H9 (cell line): ENCODE measurements at regions not wholly inside any gene's neighbourhood (a gene's known extent, or its start where the extent isn't known, plus 50 kb on each side); places are given as distances from the start of the nearest gene placed in this dataset.

Experiments
- DNase-seq: peaks from one replicate; pipeline ENCODE4 v3.0.0-alpha.2; 2017
- H2AFZ ChIP-seq: one replicate; pipeline ENCODE4 v1.6.1; 2013; ENCODE audit warnings: mild to moderate bottlenecking, low read length, control low read depth, moderate library complexity
- H2AK5ac ChIP-seq: 2 replicates; pipeline ENCODE4 v1.6.1; 2013; ENCODE audit warnings: low read length, control low read depth, mixed read lengths; ENCODE audit not compliant: insufficient read length
- H2BK120ac ChIP-seq: one replicate; pipeline ENCODE4 v1.6.1; 2013; ENCODE audit warnings: low read depth, mild to moderate bottlenecking, low read length, control low read depth, inconsistent platforms; ENCODE audit not compliant: poor library complexity, severe bottlenecking
- H2BK12ac ChIP-seq: 2 replicates; pipeline ENCODE4 v1.6.1; 2013; ENCODE audit warnings: low read length, control low read depth, mixed read lengths, low read depth; ENCODE audit not compliant: insufficient read length
- H2BK15ac ChIP-seq: 2 replicates; pipeline ENCODE4 v1.6.1; 2013; ENCODE audit warnings: low read depth, low read length, control low read depth
- H2BK20ac ChIP-seq: one replicate; pipeline ENCODE4 v1.6.1; 2013; ENCODE audit warnings: low read depth, mild to moderate bottlenecking, low read length, control low read depth, inconsistent platforms; ENCODE audit not compliant: poor library complexity, severe bottlenecking
- H2BK5ac ChIP-seq: 2 replicates; pipeline ENCODE4 v1.6.1; 2013; ENCODE audit warnings: low read length, control low read depth, mixed read lengths; ENCODE audit not compliant: insufficient read length
- H3K14ac ChIP-seq: 2 replicates; pipeline ENCODE4 v1.6.1; 2013; ENCODE audit warnings: low read length, control low read depth; ENCODE audit not compliant: insufficient read depth
- H3K18ac ChIP-seq: 2 replicates; pipeline ENCODE4 v1.6.1; 2013; ENCODE audit warnings: low read depth, mild to moderate bottlenecking, mixed read lengths, low read length, control low read depth; ENCODE audit not compliant: insufficient read length
- H3K23ac ChIP-seq: 2 replicates; pipeline ENCODE4 v1.6.1; 2013; ENCODE audit warnings: low read length, control low read depth, mixed read lengths, low read depth; ENCODE audit not compliant: insufficient read length
- H3K23me2 ChIP-seq: 2 replicates; pipeline ENCODE4 v1.6.1; 2013; ENCODE audit warnings: low read depth, mild to moderate bottlenecking, mixed read lengths, low read length, control low read depth; ENCODE audit not compliant: insufficient read length, poor library complexity, severe bottlenecking
- H3K27ac ChIP-seq: 2 replicates; pipeline ENCODE4 v1.5.1; 2013; ENCODE audit warnings: low read length, control low read depth, mixed read lengths, low read depth; ENCODE audit not compliant: insufficient read length
- H3K27me3 ChIP-seq: 2 replicates; pipeline ENCODE4 v1.6.1; 2013; ENCODE audit warnings: low read length, control low read depth, inconsistent platforms; ENCODE audit not compliant: insufficient read depth
- H3K4ac ChIP-seq: 2 replicates; pipeline ENCODE4 v1.6.1; 2013; ENCODE audit warnings: low read depth, mild to moderate bottlenecking, control low read depth, inconsistent platforms, low read length, moderate library complexity
- H3K4me1 ChIP-seq: 2 replicates; pipeline ENCODE4 v1.6.1; 2013; ENCODE audit warnings: low read length, control low read depth, inconsistent platforms; ENCODE audit not compliant: insufficient read depth
- H3K4me2 ChIP-seq: 2 replicates; pipeline ENCODE4 v1.6.1; 2013; ENCODE audit warnings: low read length, control low read depth, mixed read lengths; ENCODE audit not compliant: insufficient read length, insufficient read depth
- H3K56ac ChIP-seq: 2 replicates; pipeline ENCODE4 v1.6.1; 2013; ENCODE audit warnings: low read depth, mild to moderate bottlenecking, mixed read lengths, low read length, control low read depth; ENCODE audit not compliant: insufficient read length
- H3K79me1 ChIP-seq: 2 replicates; pipeline ENCODE4 v1.6.1; 2013; ENCODE audit warnings: low read depth, mild to moderate bottlenecking, moderate library complexity, low read length, control low read depth, inconsistent platforms; ENCODE audit not compliant: insufficient read depth, poor library complexity, severe bottlenecking
- H3K79me2 ChIP-seq: 2 replicates; pipeline ENCODE4 v1.6.1; 2013; ENCODE audit warnings: low read length, control low read depth, inconsistent platforms; ENCODE audit not compliant: insufficient read depth
- H3K9ac ChIP-seq: 2 replicates; pipeline ENCODE4 v1.6.1; 2013; ENCODE audit warnings: low read length, control low read depth, mixed read lengths; ENCODE audit not compliant: insufficient read length; ENCODE audit errors: extremely low read depth
- H3K9me3 ChIP-seq: one replicate; pipeline ENCODE4 v1.6.1; 2013; ENCODE audit warnings: low read depth, low read length, inconsistent platforms; ENCODE audit not compliant: control insufficient read depth
- H3T11ph ChIP-seq: one replicate; pipeline ENCODE4 v1.6.1; 2013; ENCODE audit warnings: mild to moderate bottlenecking, low read length, control low read depth, inconsistent platforms
- H4K20me1 ChIP-seq: one replicate; pipeline ENCODE4 v1.6.1; 2013; ENCODE audit not compliant: control insufficient read depth, insufficient read length, insufficient read depth
- H4K5ac ChIP-seq: 2 replicates; pipeline ENCODE4 v1.6.1; 2013; ENCODE audit warnings: low read depth, mild to moderate bottlenecking, mixed read lengths, low read length, control low read depth; ENCODE audit not compliant: insufficient read length
- H4K8ac ChIP-seq: replicated peaks from 2 replicates; pipeline ENCODE4 v1.6.1; 2013; ENCODE audit warnings: low read length, control low read depth, mixed read lengths, low read depth; ENCODE audit not compliant: insufficient read length
- H4K91ac ChIP-seq: 2 replicates; pipeline ENCODE4 v1.6.1; 2013; ENCODE audit warnings: low read depth, mild to moderate bottlenecking, moderate library complexity, mixed read lengths, low read length, control low read depth; ENCODE audit not compliant: insufficient read length
- H3K27ac Mint-ChIP-seq, 3 experiments: 2 replicates in 2 of 3; 3 replicates in 1 of 3; pipeline ENCODE4 v1.8.0; 2020 to 2021; ENCODE audit warnings: mixed read lengths in 3 of 3, mild to moderate bottlenecking in 1 of 3, moderate library complexity in 1 of 3
- H3K27me3 Mint-ChIP-seq: 2 replicates; pipeline ENCODE4 v1.8.0; 2021; ENCODE audit warnings: low read depth, mild to moderate bottlenecking, moderate library complexity, mixed read lengths
- H3K36me3 Mint-ChIP-seq, 3 experiments: 2 replicates in 2 of 3; 3 replicates in 1 of 3; pipeline ENCODE4 v1.8.0; 2020 to 2021; ENCODE audit warnings: low read depth in 3 of 3, mixed read lengths in 3 of 3; ENCODE audit not compliant: insufficient read depth in 1 of 3
- H3K4me1 Mint-ChIP-seq, 2 experiments: 2 replicates each; pipeline ENCODE4 v1.8.0; 2020; ENCODE audit warnings: mixed read lengths in 2 of 2
- H3K4me3 Mint-ChIP-seq, 2 experiments: 2 replicates in 1 of 2; 3 replicates in 1 of 2; pipeline ENCODE4 v1.8.0; 2020 to 2021; ENCODE audit warnings: mild to moderate bottlenecking in 2 of 2, mixed read lengths in 2 of 2, moderate library complexity in 1 of 2
- H3K9me3 Mint-ChIP-seq, 2 experiments: 2 replicates in 1 of 2; 3 replicates in 1 of 2; pipeline ENCODE4 v1.8.0; 2020; ENCODE audit warnings: mild to moderate bottlenecking in 2 of 2, mixed read lengths in 2 of 2, moderate library complexity in 1 of 2
- WGBS: extraction: QIAGEN DNeasy Blood & Tissue Kit; methylation state at CpG from one replicate; pipeline ENCODE4 v1.1.7; 2013; ENCODE audit warnings: missing lambda C conversion rate, low lambda C conversion rate, mixed read lengths; ENCODE audit not compliant: insufficient read length; ENCODE audit errors: extremely low coverage; 5-methylcytosine and 5-hydroxymethylcytosine counted together
- TF ChIP-seq, protein P1 (sequence below): fragments of 200-600 bp; sonication (generic); conservative IDR thresholded peaks from 3 replicates; pipeline ENCODE4 v1.8.0; 2021; ENCODE audit warnings: antibody characterized with exemption, mild to moderate bottlenecking

DNA sequence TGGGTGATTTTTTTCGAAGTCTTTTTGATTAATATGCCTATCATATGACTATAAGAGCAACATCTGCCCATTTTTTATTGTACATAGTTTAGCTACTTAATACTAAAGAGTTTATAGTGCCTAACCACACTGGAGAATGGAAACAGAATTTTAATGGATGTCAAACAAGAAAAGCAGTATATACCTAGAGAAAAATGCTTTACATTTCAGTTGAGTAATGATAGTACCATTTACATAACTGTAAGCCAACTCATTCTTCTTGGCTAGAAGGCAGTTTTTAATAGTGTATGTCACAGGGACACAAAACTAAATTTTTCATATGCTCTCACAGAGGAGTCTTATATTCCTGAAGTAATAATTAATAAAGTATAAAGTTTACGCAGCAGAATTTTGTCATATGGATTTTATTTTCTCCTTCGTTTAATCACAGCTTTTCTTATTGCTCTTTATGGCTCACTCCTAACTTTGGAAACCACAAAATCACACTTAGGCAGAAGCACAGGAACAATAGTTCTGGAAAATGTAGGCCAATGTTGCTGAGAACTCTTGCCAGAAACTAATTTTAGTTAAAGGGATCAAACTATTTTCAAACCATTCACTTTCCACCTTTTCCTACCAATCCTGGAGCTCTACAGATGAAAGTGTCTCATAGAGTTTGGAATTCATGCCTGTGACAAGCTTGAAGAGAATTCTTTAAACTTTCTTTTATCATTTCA, 243.6 kb downstream of the ZIC1 start:
- H4K91ac ChIP-seq = no peak overlapping the region
- H3K18ac ChIP-seq = no peak overlapping the region
- H2BK120ac ChIP-seq = no peak overlapping the region
- no peak overlapping the region for H2AFZ ChIP-seq
- no peaks in the 10 kb centered on the region for H3K79me2 ChIP-seq
- H4K20me1 ChIP-seq = no peaks in the 10 kb centered on the region
- no peak for DNase-seq
- H3K23ac ChIP-seq = no peak overlapping the region
- TF ChIP-seq, protein P1, sequence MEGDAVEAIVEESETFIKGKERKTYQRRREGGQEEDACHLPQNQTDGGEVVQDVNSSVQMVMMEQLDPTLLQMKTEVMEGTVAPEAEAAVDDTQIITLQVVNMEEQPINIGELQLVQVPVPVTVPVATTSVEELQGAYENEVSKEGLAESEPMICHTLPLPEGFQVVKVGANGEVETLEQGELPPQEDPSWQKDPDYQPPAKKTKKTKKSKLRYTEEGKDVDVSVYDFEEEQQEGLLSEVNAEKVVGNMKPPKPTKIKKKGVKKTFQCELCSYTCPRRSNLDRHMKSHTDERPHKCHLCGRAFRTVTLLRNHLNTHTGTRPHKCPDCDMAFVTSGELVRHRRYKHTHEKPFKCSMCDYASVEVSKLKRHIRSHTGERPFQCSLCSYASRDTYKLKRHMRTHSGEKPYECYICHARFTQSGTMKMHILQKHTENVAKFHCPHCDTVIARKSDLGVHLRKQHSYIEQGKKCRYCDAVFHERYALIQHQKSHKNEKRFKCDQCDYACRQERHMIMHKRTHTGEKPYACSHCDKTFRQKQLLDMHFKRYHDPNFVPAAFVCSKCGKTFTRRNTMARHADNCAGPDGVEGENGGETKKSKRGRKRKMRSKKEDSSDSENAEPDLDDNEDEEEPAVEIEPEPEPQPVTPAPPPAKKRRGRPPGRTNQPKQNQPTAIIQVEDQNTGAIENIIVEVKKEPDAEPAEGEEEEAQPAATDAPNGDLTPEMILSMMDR = no peak
- no peak overlapping the region for H4K8ac ChIP-seq
- no peak overlapping the region for H2BK15ac ChIP-seq
- WGBS = no CpG with 5 or more reads among the region's 3 CpGs
- H3K27me3 ChIP-seq = no peaks in the 10 kb centered on the region
- no peaks in the 10 kb centered on the region for H3K4me1 ChIP-seq
- H3K27ac ChIP-seq = no peak overlapping the region
- H2AK5ac ChIP-seq = no peak overlapping the region
- H2BK5ac ChIP-seq = no peak overlapping the region
- no peak overlapping the region for H2BK20ac ChIP-seq
- H3K79me1 ChIP-seq = no peaks in the 10 kb centered on the region
- H3T11ph ChIP-seq = no peak overlapping the region
- H3K4me1 Mint-ChIP-seq = peaks cover 7 to 11% of the 10 kb centered on the region in 2 experiments; a peak in 3 of 4 replicates
- H2BK12ac ChIP-seq = no peak overlapping the region
- no peak overlapping the region for H3K27ac Mint-ChIP-seq
- H3K9me3 ChIP-seq = no peaks in the 10 kb centered on the region
- H3K9me3 Mint-ChIP-seq = no peaks in the 10 kb centered on the region
- no peak overlapping the region for H3K9ac ChIP-seq
- no peak overlapping the region for H3K4ac ChIP-seq
- H3K4me3 Mint-ChIP-seq = no peak overlapping the region
- no peak overlapping the region for H3K56ac ChIP-seq
- H3K36me3 Mint-ChIP-seq = no peaks in the 10 kb centered on the region
- no peak overlapping the region for H3K4me2 ChIP-seq
- H4K5ac ChIP-seq = no peak overlapping the region
- H3K27me3 Mint-ChIP-seq = no peaks in the 10 kb centered on the region
- no peaks in the 10 kb centered on the region for H3K23me2 ChIP-seq
- H3K14ac ChIP-seq = no peak overlapping the region
